ENCODE measurements at regions not wholly inside any gene's neighbourhood (a gene's known extent, or its start where the extent isn't known, plus 50 kb on each side); places are given as distances from the start of the nearest gene placed in this dataset.

GRCh38 chrX:126886997-126887396, 67.5 kb downstream of the PRR32 start:
- Histone ChIP-seq H3K9me3 (ENCODE audit: control insufficient read depth in 2 of 2, insufficient read depth in 1 of 2, low read depth in 1 of 2, low read length in 1 of 2) (peaks cover 0 to 12% of the 10 kb centered on the region in 2 donors), H3K4me3 (ENCODE audit: low read depth in 1 of 3, low read length in 3 of 3) (no peak overlapping the region), H3K4me1 (ENCODE audit: control insufficient read depth in 3 of 3, insufficient read depth in 2 of 3, low read depth in 1 of 3, low read length in 2 of 3) (no peaks in the 10 kb centered on the region), H3K27ac (ENCODE audit: low read depth in 1 of 3, low read length in 2 of 3) (no peak overlapping the region), H3K36me3 (ENCODE audit: control insufficient read depth in 3 of 3, insufficient read depth in 2 of 3, low read depth in 1 of 3, low read length in 3 of 3) (no peaks in the 10 kb centered on the region), H3K27me3 (ENCODE audit: control insufficient read depth in 3 of 3, insufficient read depth in 3 of 3, low read length in 3 of 3) (no peaks in the 10 kb centered on the region)
- WGBS, 3 donors: 88 to 100% (median 95%) methylated on average over 1 of the region's 1 CpG
- FAIRE-seq: no peak
- no peak for DNase-seq

DNA sequence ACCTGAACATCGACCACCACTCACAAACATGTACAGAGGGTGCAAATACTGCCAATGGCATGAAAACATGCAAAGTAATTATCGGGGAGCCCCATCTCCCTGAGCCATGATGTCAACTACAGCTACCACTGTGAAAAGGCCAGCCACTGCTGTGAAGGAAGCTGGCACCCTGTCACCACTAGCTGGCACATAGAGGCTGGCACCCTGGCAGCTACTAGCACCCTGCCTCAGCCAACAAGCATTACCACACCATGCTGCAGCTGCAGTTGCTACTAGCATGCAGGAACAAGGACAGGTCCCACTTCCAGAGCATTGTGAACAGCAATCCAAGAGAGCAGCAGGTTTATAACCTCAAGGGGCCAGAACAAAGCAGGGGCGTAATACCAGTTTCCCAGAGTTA, 81.4 kb downstream of the PRR32 start:
- no peak for FAIRE-seq
- WGBS, 3 donors: 75 to 85% (median 81%) methylated on average over 3 of the region's 3 CpGs

GRCh38 chrX:126929071-126929470, 109.5 kb downstream of the PRR32 start:
- no peak overlapping the region for H3K27ac ChIP-seq (ENCODE audit: low read depth in 1 of 3, low read length in 2 of 3)
- H3K4me1 ChIP-seq (ENCODE audit: control insufficient read depth in 3 of 3, insufficient read depth in 2 of 3, low read depth in 1 of 3, low read length in 2 of 3): no peaks in the 10 kb centered on the region
- 86 to 92% (median 90%) methylated on average over 1 of the region's 1 CpG for WGBS, 3 donors
- no peaks in the 10 kb centered on the region for H3K27me3 ChIP-seq (ENCODE audit: control insufficient read depth in 3 of 3, insufficient read depth in 3 of 3, low read length in 3 of 3)
- H3K4me3 ChIP-seq (ENCODE audit: low read depth in 1 of 3, low read length in 3 of 3): no peak overlapping the region
- no peak for FAIRE-seq
- no peaks in the 10 kb centered on the region for H3K36me3 ChIP-seq (ENCODE audit: control insufficient read depth in 3 of 3, insufficient read depth in 2 of 3, low read depth in 1 of 3, low read length in 3 of 3)
- H3K9me3 ChIP-seq (ENCODE audit: control insufficient read depth in 2 of 2, insufficient read depth in 1 of 2, low read depth in 1 of 2, low read length in 1 of 2): peaks cover 0 to 13% of the 10 kb centered on the region in 2 donors
- DNase-seq: no peak

More for the DNA sequence above, 81.4 kb downstream of the PRR32 start:
- H3K36me3 ChIP-seq (ENCODE audit: control insufficient read depth in 3 of 3, insufficient read depth in 2 of 3, low read depth in 1 of 3, low read length in 3 of 3): no peaks in the 10 kb centered on the region
- peaks cover 0 to 4% of the 10 kb centered on the region in 2 donors for H3K9me3 ChIP-seq (ENCODE audit: control insufficient read depth in 2 of 2, insufficient read depth in 1 of 2, low read depth in 1 of 2, low read length in 1 of 2)
- no peaks in the 10 kb centered on the region for H3K4me1 ChIP-seq (ENCODE audit: control insufficient read depth in 3 of 3, insufficient read depth in 2 of 3, low read depth in 1 of 3, low read length in 2 of 3)
- no peak for DNase-seq
- H3K27ac ChIP-seq (ENCODE audit: low read depth in 1 of 3, low read length in 2 of 3): no peak overlapping the region
- no peaks in the 10 kb centered on the region for H3K27me3 ChIP-seq (ENCODE audit: control insufficient read depth in 3 of 3, insufficient read depth in 3 of 3, low read length in 3 of 3)
- H3K4me3 ChIP-seq (ENCODE audit: low read depth in 1 of 3, low read length in 3 of 3): no peak overlapping the region

DNA sequence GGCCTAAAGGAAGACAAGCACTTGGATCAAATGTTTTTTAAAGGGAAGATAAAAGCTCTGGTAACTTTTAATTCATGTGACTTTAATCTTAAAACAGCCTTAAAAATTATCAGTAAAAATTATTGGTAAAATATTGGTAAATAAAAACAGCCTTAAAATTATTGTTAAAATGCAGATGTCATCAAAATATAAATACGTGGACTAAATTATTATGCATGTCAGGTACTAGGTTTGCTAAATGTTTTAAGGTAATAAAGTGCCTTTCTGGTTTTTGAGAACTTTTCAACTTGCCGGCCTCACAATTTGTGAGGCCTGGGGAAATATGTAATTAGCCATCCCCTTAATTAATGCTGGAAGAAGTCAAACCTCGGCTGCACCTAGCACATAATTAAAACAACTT, 147.7 kb downstream of the PRR32 start:
- Histone ChIP-seq H3K36me3 (ENCODE audit: control insufficient read depth in 3 of 3, insufficient read depth in 2 of 3, low read depth in 1 of 3, low read length in 3 of 3) (no peaks in the 10 kb centered on the region), H3K27me3 (ENCODE audit: control insufficient read depth in 3 of 3, insufficient read depth in 3 of 3, low read length in 3 of 3) (no peaks in the 10 kb centered on the region), H3K9me3 (ENCODE audit: control insufficient read depth in 2 of 2, insufficient read depth in 1 of 2, low read depth in 1 of 2, low read length in 1 of 2) (peaks cover 0 to 2% of the 10 kb centered on the region in 2 donors), H3K4me3 (ENCODE audit: low read depth in 1 of 3, low read length in 3 of 3) (no peak overlapping the region), H3K4me1 (ENCODE audit: control insufficient read depth in 3 of 3, insufficient read depth in 2 of 3, low read depth in 1 of 3, low read length in 2 of 3) (no peaks in the 10 kb centered on the region), H3K27ac (ENCODE audit: low read depth in 1 of 3, low read length in 2 of 3) (no peak overlapping the region)
- FAIRE-seq (no peak), DNase-seq (no peak)
- 77 to 89% (median 77%) methylated on average over 3 of the region's 3 CpGs for WGBS, 3 donors

- Histone ChIP-seq H3K27me3 (ENCODE audit: control insufficient read depth in 3 of 3, insufficient read depth in 3 of 3, low read length in 3 of 3) (no peaks in the 10 kb centered on the region), H3K9me3 (ENCODE audit: control insufficient read depth in 2 of 2, insufficient read depth in 1 of 2, low read depth in 1 of 2, low read length in 1 of 2) (no peaks in the 10 kb centered on the region), H3K27ac (ENCODE audit: low read depth in 1 of 3, low read length in 2 of 3) (no peak overlapping the region), H3K36me3 (ENCODE audit: control insufficient read depth in 3 of 3, insufficient read depth in 2 of 3, low read depth in 1 of 3, low read length in 3 of 3) (no peaks in the 10 kb centered on the region), H3K4me1 (ENCODE audit: control insufficient read depth in 3 of 3, insufficient read depth in 2 of 3, low read depth in 1 of 3, low read length in 2 of 3) (no peaks in the 10 kb centered on the region), H3K4me3 (ENCODE audit: low read depth in 1 of 3, low read length in 3 of 3) (no peak overlapping the region)
- DNase-seq: no peak
- no peak for FAIRE-seq
- 83 to 91% (median 90%) methylated on average over 3 of the region's 3 CpGs for WGBS, 3 donors
These were observed 162.6 kb downstream of the PRR32 start for GRCh38 chrX:126982158-126982557.

- H3K27me3 ChIP-seq (ENCODE audit: control insufficient read depth in 3 of 3, insufficient read depth in 3 of 3, low read length in 3 of 3): no peaks in the 10 kb centered on the region
- no peak overlapping the region for H3K4me3 ChIP-seq (ENCODE audit: low read depth in 1 of 3, low read length in 3 of 3)
- DNase-seq (no peak), FAIRE-seq (no peak)
- H3K27ac ChIP-seq (ENCODE audit: low read depth in 1 of 3, low read length in 2 of 3): no peak overlapping the region
- no peaks in the 10 kb centered on the region for H3K4me1 ChIP-seq (ENCODE audit: control insufficient read depth in 3 of 3, insufficient read depth in 2 of 3, low read depth in 1 of 3, low read length in 2 of 3)
- H3K9me3 ChIP-seq (ENCODE audit: control insufficient read depth in 2 of 2, insufficient read depth in 1 of 2, low read depth in 1 of 2, low read length in 1 of 2): no peaks in the 10 kb centered on the region
- no peaks in the 10 kb centered on the region for H3K36me3 ChIP-seq (ENCODE audit: control insufficient read depth in 3 of 3, insufficient read depth in 2 of 3, low read depth in 1 of 3, low read length in 3 of 3)
These were observed 165.5 kb downstream of the PRR32 start for GRCh38 chrX:126985027-126985426.

DNA sequence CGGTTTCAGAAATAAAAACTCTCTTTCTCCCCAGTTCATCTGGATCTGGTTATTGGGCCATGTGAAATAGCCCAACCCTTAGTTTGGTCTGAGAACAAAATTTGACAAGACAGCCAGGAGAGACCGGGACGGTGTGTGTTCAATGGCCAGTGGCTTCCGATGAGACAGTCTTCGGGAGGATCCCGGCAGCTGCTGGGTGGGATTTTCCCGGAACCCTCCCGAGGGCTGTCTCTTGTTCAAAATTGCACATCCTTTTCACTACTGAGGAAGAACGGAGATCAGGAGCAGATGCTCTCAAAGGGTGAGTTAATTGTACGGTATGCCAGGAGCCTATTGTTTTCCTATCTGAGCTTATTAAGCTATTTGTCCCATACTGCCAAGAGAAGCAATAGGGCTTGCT, 166.5 kb downstream of the PRR32 start:
- Histone ChIP-seq H3K4me1 (ENCODE audit: control insufficient read depth in 3 of 3, insufficient read depth in 2 of 3, low read depth in 1 of 3, low read length in 2 of 3) (no peaks in the 10 kb centered on the region), H3K4me3 (ENCODE audit: low read depth in 1 of 3, low read length in 3 of 3) (no peak overlapping the region), H3K27me3 (ENCODE audit: control insufficient read depth in 3 of 3, insufficient read depth in 3 of 3, low read length in 3 of 3) (no peaks in the 10 kb centered on the region), H3K27ac (ENCODE audit: low read depth in 1 of 3, low read length in 2 of 3) (no peak overlapping the region), H3K36me3 (ENCODE audit: control insufficient read depth in 3 of 3, insufficient read depth in 2 of 3, low read depth in 1 of 3, low read length in 3 of 3) (no peaks in the 10 kb centered on the region), H3K9me3 (ENCODE audit: control insufficient read depth in 2 of 2, insufficient read depth in 1 of 2, low read depth in 1 of 2, low read length in 1 of 2) (no peaks in the 10 kb centered on the region)
- no peak for FAIRE-seq
- 78 to 93% (median 80%) methylated on average over 10 of the region's 10 CpGs for WGBS, 3 donors
- DNase-seq: no peak

DNA sequence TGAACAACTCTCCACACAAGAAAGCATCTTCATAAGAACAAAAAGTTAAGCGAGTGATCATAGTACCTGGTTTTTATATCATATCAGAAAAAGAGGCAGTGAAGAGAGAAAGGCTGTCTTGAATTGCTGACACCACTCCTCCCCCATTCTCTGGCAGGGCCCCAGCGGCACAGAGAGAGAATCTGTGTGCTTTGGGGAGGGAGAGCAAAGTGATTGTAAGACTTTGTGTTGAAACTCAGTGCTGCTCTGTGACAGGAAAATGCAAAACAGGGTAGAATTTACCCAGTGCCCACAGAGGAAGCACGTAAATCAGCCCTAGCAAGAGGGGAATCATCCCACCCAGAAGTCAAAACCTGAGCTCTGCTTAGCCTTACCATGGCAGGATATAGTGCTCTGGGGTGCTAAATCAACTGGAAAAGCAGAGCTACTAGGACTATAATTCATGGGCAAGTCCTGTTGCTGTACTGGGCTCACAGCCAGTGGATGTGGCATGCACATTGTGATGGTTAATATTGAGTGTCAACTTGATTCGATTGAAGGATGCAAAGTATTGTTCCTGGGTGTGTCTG, 174.6 kb downstream of the PRR32 start:
- H3K27me3 ChIP-seq (ENCODE audit: control insufficient read depth in 3 of 3, insufficient read depth in 3 of 3, low read length in 3 of 3): no peaks in the 10 kb centered on the region
- no peak overlapping the region for H3K4me3 ChIP-seq (ENCODE audit: low read depth in 1 of 3, low read length in 3 of 3)
- H3K9me3 ChIP-seq (ENCODE audit: control insufficient read depth in 2 of 2, insufficient read depth in 1 of 2, low read depth in 1 of 2, low read length in 1 of 2): no peaks in the 10 kb centered on the region
- no peak for DNase-seq
- no peaks in the 10 kb centered on the region for H3K4me1 ChIP-seq (ENCODE audit: control insufficient read depth in 3 of 3, insufficient read depth in 2 of 3, low read depth in 1 of 3, low read length in 2 of 3)
- no peaks in the 10 kb centered on the region for H3K36me3 ChIP-seq (ENCODE audit: control insufficient read depth in 3 of 3, insufficient read depth in 2 of 3, low read depth in 1 of 3, low read length in 3 of 3)
- no peak for FAIRE-seq
- H3K27ac ChIP-seq (ENCODE audit: low read depth in 1 of 3, low read length in 2 of 3): no peak overlapping the region
- WGBS, 3 donors: 46 to 63% (median 55%) methylated on average over 4 of the region's 4 CpGs

GRCh38 chrX:127011629-127012028, 192.1 kb downstream of the PRR32 start:
- no peak for DNase-seq
- FAIRE-seq: no peak
- Histone ChIP-seq H3K27me3 (ENCODE audit: control insufficient read depth in 3 of 3, insufficient read depth in 3 of 3, low read length in 3 of 3) (no peaks in the 10 kb centered on the region), H3K9me3 (ENCODE audit: control insufficient read depth in 2 of 2, insufficient read depth in 1 of 2, low read depth in 1 of 2, low read length in 1 of 2) (peaks cover 0 to 2% of the 10 kb centered on the region in 2 donors), H3K36me3 (ENCODE audit: control insufficient read depth in 3 of 3, insufficient read depth in 2 of 3, low read depth in 1 of 3, low read length in 3 of 3) (no peaks in the 10 kb centered on the region), H3K4me1 (ENCODE audit: control insufficient read depth in 3 of 3, insufficient read depth in 2 of 3, low read depth in 1 of 3, low read length in 2 of 3) (no peaks in the 10 kb centered on the region), H3K27ac (ENCODE audit: low read depth in 1 of 3, low read length in 2 of 3) (no peak overlapping the region), H3K4me3 (ENCODE audit: low read depth in 1 of 3, low read length in 3 of 3) (no peak overlapping the region)
- WGBS, 3 donors: 54 to 78% (median 71%) methylated on average over 2 of the region's 2 CpGs
